ENCODE measurements at regions not wholly inside any gene's neighbourhood (a gene's known extent, or its start where the extent isn't known, plus 50 kb on each side); places are given as distances from the start of the nearest gene placed in this dataset.
"Not testable (repeated sequence)": the region's sequence is repeated elsewhere in the genome, so short reads cannot be mapped to it uniquely, and the experiment has no call there.

- no peak for DNase-seq
These were observed 78.0 kb downstream of the SEC16B start for GRCh38 chr1:177891809-177892208.

- no peak for DNase-seq
These were observed 79.4 kb downstream of the SEC16B start for GRCh38 chr1:177890479-177890878.

GRCh38 chr1:177884479-177885021 is 85.3 kb downstream of the SEC16B start:
- no peak for DNase-seq

GRCh38 chr1:177883581-177883980 is 86.3 kb downstream of the SEC16B start:
- DNase-seq = no peak

GRCh38 chr1:177880339-177880891 is 89.4 kb downstream of the SEC16B start:
- DNase-seq = no peak

- DNase-seq = no peak
These were observed 92.8 kb downstream of the SEC16B start for GRCh38 chr1:177877086-177877485.

GRCh38 chr1:177873238-177873637 is 96.6 kb downstream of the SEC16B start:
- no peak for DNase-seq

GRCh38 chr1:177872308-177872900 is 97.5 kb downstream of the SEC16B start:
- no peak for DNase-seq

- no peak for DNase-seq
These were observed 98.1 kb downstream of the SEC16B start for GRCh38 chr1:177871613-177872307.

- DNase-seq = no peak
These were observed 100.3 kb downstream of the SEC16B start for GRCh38 chr1:177869586-177869985.

- DNase-seq = not testable (repeated sequence)
These were observed 100.8 kb downstream of the SEC16B start for GRCh38 chr1:177869011-177869410.

- no peak for DNase-seq
These were observed 104.1 kb downstream of the SEC16B start for GRCh38 chr1:177865807-177866206.

- DNase-seq = no peak
These were observed 105.1 kb downstream of the SEC16B start for GRCh38 chr1:177864538-177865305.

- no peak for DNase-seq
These were observed 106.1 kb downstream of the SEC16B start for GRCh38 chr1:177863796-177864195.

GRCh38 chr1:177862916-177863315 is 106.9 kb downstream of the SEC16B start:
- no peak for DNase-seq

GRCh38 chr1:177859572-177859971 is 110.3 kb downstream of the SEC16B start:
- no peak for DNase-seq

- no peak for DNase-seq
These were observed 111.5 kb downstream of the SEC16B start for GRCh38 chr1:177858332-177858821.

- no peak for DNase-seq
These were observed 112.6 kb downstream of the SEC16B start for GRCh38 chr1:177857285-177857684.

- DNase-seq = no peak
These were observed 114.9 kb downstream of the SEC16B start for GRCh38 chr1:177854951-177855350.

GRCh38 chr1:177849579-177850290 is 120.1 kb downstream of the SEC16B start:
- DNase-seq = no peak

- DNase-seq = no peak
These were observed 120.7 kb downstream of the SEC16B start for GRCh38 chr1:177849130-177849529.

- DNase-seq = no peak
These were observed 121.3 kb downstream of the SEC16B start for GRCh38 chr1:177848577-177848976.

GRCh38 chr1:177847843-177848242 is 122.0 kb downstream of the SEC16B start:
- no peak for DNase-seq
